CD4-positive, alpha-beta T cell treated with Interleukin-6 at 100 ng/mL for 8 hours (primary cell): ENCODE measurements at regions not wholly inside any gene's neighbourhood (a gene's known extent, or its start where the extent isn't known, plus 50 kb on each side); places are given as distances from the start of the nearest gene placed in this dataset.

Experiments used
- DNase-seq: peaks from one replicate; pipeline ENCODE4 v3.0.0-alpha.2; 2020; ENCODE audit warnings: mixed read lengths, low spot score

- no peak for DNase-seq
Measured at GRCh38 chr2:128726236-128726635, 407.6 kb upstream of the HS6ST1 start.

DNA sequence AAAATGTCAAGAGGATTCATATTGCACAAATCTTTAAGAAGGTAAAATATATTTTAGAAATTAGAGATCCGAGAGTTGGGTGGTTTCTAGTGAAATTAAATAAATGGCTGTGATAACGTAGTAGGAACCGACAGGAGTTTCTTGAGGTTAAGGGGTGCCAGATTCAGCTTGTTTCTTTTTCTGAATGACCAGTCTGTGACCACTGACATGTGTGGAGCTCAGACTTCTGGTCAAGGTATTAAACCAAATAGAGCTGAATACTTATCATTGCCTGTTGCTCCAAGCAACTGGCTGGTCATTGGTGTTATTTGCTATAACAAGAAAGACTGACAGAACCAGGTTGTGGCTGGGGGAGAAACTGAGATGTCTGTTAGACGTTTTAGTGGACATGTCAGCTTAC is 408.2 kb upstream of the HS6ST1 start:
- no peak for DNase-seq

- no peak for DNase-seq
Measured at GRCh38 chr2:128727404-128727803, 408.7 kb upstream of the HS6ST1 start.

DNA sequence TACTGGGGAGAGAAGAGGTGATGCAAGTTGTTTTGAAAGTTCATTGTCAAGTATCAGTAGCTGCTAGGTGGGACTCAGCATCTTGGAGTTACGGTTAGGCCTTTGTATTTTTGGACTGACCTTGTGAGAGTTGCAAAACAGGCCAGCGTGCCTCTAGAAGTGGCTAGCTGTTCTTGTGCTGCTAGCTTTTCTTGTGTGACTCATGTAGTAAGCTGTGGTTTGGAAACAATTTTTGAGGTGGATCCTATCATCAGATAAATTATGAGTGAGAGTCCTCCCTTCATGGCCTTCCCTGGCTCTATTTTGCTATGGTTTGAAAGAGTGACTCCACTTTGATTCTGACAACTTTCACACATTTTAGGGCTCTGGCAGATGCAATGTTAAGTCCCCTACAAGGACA is 409.2 kb upstream of the HS6ST1 start:
- DNase-seq, result no peak

DNA sequence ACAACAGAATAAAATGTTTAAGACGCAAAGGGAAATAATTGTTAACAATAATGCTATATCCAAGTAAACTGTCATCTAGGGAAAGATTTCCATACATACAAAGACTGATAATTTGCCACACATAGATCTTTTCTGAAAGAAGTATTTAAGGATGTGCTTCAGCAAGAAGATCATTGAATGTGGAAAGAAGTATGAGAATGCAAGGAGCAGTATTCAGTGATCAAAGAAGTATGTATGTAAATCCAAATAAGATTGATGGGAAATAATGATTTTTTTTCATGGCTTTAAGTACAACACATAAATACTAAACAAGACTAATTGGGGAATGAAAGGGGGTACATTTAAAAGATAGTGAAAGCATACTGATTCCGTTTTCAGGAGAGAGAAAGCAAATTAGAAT is 410.4 kb upstream of the HS6ST1 start:
- DNase-seq, result no peak

- no peak for DNase-seq
Measured at GRCh38 chr2:128731994-128732650, 413.5 kb upstream of the HS6ST1 start.

- DNase-seq, result no peak
Measured at GRCh38 chr2:128732976-128733431, 414.3 kb upstream of the HS6ST1 start.

GRCh38 chr2:128733450-128733849 is 414.8 kb upstream of the HS6ST1 start:
- DNase-seq, result no peak

GRCh38 chr2:128734521-128735295 is 416.0 kb upstream of the HS6ST1 start:
- DNase-seq, result no peak

DNA sequence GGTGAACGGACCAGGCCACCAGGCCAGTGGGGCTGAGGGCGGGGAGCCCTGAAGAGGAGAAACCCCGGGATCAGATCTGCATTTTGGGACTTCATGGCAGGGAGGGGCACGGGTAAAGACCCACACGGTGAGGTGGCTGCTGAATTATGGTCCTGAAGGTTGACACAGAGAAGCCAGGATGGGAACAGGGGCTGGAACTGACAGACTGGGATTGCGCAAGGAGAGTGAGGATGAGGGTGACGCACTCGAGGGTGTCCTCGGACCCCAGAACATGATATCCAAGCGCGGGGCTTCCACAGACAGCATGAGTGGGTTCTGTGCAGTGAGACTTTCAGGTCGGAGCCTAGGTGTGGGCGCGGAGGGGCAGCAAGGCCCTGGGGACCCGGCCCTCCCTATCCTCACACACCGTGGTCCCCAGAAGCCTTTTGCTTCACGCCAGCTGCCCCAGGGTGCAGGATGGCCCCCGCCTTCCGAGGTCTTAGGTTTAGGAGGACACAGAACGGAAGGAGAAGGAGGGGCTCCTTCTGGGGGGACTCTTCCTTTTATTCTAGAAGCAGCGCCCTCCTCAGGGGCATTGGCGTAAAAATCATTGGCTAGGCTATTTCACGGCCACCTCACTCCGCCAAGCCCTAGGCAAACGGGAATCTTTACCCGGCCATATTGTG is 416.8 kb upstream of the HS6ST1 start:
- no peak for DNase-seq

DNA sequence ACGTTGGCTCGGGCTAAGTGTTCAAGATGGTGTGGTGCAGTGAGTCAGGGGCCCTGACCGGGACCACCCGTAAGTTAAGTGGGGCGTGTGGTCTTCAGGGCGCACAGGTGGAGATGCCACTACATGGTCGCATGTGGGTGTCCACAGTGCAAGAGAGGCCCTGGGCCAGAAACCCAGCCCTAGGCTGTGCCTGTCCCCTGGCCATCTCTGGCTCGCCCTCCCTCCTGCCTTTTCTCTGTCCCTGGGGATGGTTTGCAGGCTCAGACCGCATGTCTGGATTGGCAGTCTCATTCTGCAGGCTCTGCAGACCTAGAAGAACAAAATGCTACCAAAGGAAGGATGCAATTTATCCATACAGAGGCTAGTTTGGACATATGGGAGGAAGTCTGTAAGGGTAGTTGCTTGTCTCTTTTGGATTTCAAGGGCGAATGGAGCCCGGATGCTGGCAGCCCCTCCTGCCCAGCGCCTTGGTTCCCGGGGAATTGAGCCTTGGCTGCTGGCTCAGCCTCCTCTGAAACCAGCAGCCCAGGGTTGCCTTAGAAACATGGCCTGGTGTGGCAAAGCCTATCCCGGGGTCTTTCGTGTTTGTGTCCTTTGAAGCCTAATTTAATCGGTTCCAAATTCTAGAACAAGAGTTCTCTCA is 417.5 kb upstream of the HS6ST1 start:
- no peak for DNase-seq

GRCh38 chr2:128736689-128737545 is 418.2 kb upstream of the HS6ST1 start:
- peak; percentile 33 for DNase-seq

GRCh38 chr2:128737546-128737826 is 418.8 kb upstream of the HS6ST1 start:
- no peak for DNase-seq

GRCh38 chr2:128738446-128739110 is 419.9 kb upstream of the HS6ST1 start:
- DNase-seq, result no peak

- DNase-seq, result no peak
Measured at GRCh38 chr2:128742467-128742866, 423.8 kb upstream of the HS6ST1 start.

- DNase-seq, result no peak
Measured at GRCh38 chr2:128745946-128746345, 427.3 kb upstream of the HS6ST1 start.

DNA sequence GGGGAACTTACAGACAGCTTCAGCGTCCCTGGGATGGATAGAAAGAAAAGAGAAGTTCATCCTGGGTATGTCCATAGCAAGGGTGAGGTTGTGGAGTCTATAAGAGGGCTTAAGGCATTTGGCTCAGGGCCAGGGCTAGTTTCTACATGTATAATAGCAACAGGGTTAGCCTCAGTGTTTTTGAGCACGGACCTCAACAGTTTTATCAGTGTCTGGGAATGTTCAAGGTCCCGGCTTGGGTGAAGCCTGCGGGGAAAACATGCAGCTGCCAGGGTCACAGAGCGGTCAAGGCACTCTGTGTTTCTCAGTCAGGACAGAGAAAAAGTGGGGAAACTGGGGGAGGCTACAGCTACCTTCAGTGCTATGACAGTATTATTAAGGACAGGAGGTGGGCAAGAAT is 427.7 kb upstream of the HS6ST1 start:
- no peak for DNase-seq

DNA sequence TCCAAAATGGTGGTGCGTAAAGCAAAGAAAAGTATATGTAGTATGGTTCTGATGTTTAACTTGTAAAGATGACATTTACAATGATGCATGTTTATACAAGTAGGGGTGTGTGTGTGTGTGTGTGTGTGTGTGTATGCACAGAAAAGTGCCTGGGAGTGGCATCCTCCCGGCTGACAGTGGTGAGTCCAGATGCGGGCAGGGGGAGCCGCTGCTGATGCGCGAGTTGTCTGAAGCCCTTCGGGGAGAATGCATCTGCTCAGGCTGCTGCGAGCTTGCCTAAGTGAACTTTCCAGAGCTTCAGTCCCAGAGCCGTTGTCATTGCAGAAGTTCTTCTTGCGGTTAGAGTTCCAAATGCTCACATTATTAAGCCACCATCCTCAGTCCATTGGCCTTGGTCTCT is 429.7 kb upstream of the HS6ST1 start:
- no peak for DNase-seq

- no peak for DNase-seq
Measured at GRCh38 chr2:128748835-128749605, 430.4 kb upstream of the HS6ST1 start.

DNA sequence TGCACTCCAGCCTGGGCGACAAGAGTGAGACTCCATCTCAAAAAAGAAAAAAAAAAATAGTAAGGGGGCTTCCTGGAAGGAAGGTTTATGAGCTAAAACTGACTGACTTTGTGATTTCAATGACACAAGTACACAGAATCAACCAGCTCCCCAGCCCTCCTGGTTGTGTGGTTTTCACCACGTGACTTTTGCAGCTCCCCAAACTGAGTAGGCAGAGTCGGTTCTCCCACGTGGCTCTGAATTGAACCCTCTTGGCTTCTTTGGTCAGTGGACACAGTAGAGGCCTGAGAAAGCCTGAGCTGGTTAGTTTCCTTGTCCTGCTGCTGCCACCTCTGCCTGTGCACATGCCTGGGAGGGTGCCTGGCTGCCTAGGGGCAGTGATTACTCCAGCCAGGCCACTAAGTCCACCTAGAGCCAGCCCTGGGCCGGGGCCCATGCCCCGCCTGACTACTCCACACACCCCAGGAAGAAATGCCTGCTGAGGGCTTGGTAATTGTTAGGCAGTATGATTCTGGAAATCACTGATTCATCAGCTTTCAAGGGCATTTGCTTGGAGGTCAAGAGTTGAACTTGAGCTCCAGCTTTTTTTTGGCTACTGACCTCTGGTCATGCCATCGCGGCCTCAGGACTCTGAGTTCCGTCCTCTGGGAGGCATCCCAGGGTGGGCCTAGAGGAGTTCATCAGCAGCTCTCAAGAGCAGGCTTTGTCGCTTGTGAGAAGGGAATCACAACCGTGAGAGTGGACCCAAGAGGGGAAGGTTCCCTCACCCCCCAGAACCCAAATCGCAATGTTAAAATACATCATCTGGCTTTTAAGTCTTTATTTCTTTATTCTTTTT is 431.9 kb upstream of the HS6ST1 start:
- DNase-seq, result no peak
